ENCODE measurements at regions not wholly inside any gene's neighbourhood (a gene's known extent, or its start where the extent isn't known, plus 50 kb on each side); places are given as distances from the start of the nearest gene placed in this dataset.

- ChIA-PET CTCF (ENCODE audit: low intra/inter-chr PET ratio, low total read pairs) (no interaction called here), POLR2A (no interaction called here)
- intact Hi-C loops (cut with micrococcal nuclease; ENCODE audit: unreplicated experiment) = no loop called here
- TF ChIP-seq TFAP4 (IDR thresholded peaks at IDR 0.05; ENCODE audit: borderline replicate concordance, low read depth) (0 out of 2 replicates have a peak, but pooled peaks have one; percentile 2), ZNF281 (CRISPR knock-in tag; IDR thresholded peaks at IDR 0.05; ENCODE audit: borderline replicate concordance) (0 out of 2 replicates have a peak, but pooled peaks have one; percentile 2), ZEB1 (IDR thresholded peaks at IDR 0.05; ENCODE audit: insufficient replicate concordance, low read depth) (no peak), NR2F1 (CRISPR knock-in tag; IDR thresholded peaks at IDR 0.05) (peak in 1 of 2 experiments; percentile 64; a peak in 2 of 4 replicates), SAP130 (CRISPR knock-in tag; IDR thresholded peaks at IDR 0.05; ENCODE audit: low read depth) (0 out of 2 replicates have a peak, but pooled peaks have one; percentile 28), SMARCC2 (IDR thresholded peaks at IDR 0.05) (no peak), ZNF530 (CRISPR knock-in tag; IDR thresholded peaks at IDR 0.05; ENCODE audit: low read depth) (no peak), SNAPC2 (CRISPR knock-in tag; IDR thresholded peaks at IDR 0.05) (no peak), NR0B2 (CRISPR knock-in tag; IDR thresholded peaks at IDR 0.05) (no peak), ZFY (CRISPR knock-in tag; IDR thresholded peaks at IDR 0.05) (peak; percentile 51; the same call in 1 of the 2 replicates), PPARG (CRISPR knock-in tag; conservative IDR thresholded peaks at IDR 0.05) (0 out of 2 replicates have a peak, but pooled peaks have one; percentile 9), ZNF589 (CRISPR knock-in tag; conservative IDR thresholded peaks at IDR 0.05) (0 out of 2 replicates have a peak, but pooled peaks have one; percentile 3), ZNF136 (CRISPR knock-in tag; IDR thresholded peaks at IDR 0.05; ENCODE audit: low read depth) (no peak), ZNF296 (CRISPR knock-in tag; conservative IDR thresholded peaks at IDR 0.05) (no peak), SMARCE1 (IDR thresholded peaks at IDR 0.05; ENCODE audit: borderline replicate concordance) (no peak), ZNF121 (CRISPR knock-in tag; IDR thresholded peaks at IDR 0.05) (no peak), TBX2 (CRISPR knock-in tag; IDR thresholded peaks at IDR 0.05; ENCODE audit: borderline replicate concordance) (no peak), HOXA7 (CRISPR knock-in tag; IDR thresholded peaks at IDR 0.05) (no peak), ZNF720 (CRISPR knock-in tag; IDR thresholded peaks at IDR 0.05) (no peak), RXRA (CRISPR knock-in tag; IDR thresholded peaks at IDR 0.05) (0 out of 2 replicates have a peak, but pooled peaks have one; percentile 7), NONO (IDR thresholded peaks at IDR 0.05) (no peak), NONO (CRISPR knock-in tag; conservative IDR thresholded peaks at IDR 0.05) (0 out of 2 replicates have a peak, but pooled peaks have one; percentile 9), HNF4A (CRISPR knock-in tag; IDR thresholded peaks at IDR 0.05) (peak; percentile 62), POLR2G (IDR thresholded peaks at IDR 0.05; ENCODE audit: low read depth, low read length) (peak; percentile 2; the same call in 1 of the 2 replicates)
These were observed 97.8 kb downstream of the ZNF674 start for GRCh38 chrX:46447384-46447783.

More at GRCh38 chrX:46447384-46447783, 97.8 kb downstream of the ZNF674 start:
- Histone ChIP-seq H3K36me3 (replicated peaks in 1 of 2; ENCODE audit: control insufficient read depth in 1 of 2, insufficient read depth in 2 of 2, low read length in 2 of 2) (peaks cover 0 to 3% of the 10 kb centered on the region in 2 experiments; a peak in 1 of 5 replicates), H3K27me3 (ENCODE audit: control insufficient read depth in 1 of 2, insufficient read depth in 2 of 2, low read length in 2 of 2) (no peaks in the 10 kb centered on the region), H2AFZ (ENCODE audit: low read length) (peak overlapping the region; percentile 42), H3K4me2 (ENCODE audit: low read depth, low read length) (peak overlapping the region; percentile 81), H3K4me1 (ENCODE audit: insufficient read depth, low read length) (peaks cover 29% of the 10 kb centered on the region), H3K9me3 (ENCODE audit: low read length) (no peaks in the 10 kb centered on the region), H4K20me1 (ENCODE audit: insufficient read depth, low read length) (no peaks in the 10 kb centered on the region), H3K79me2 (ENCODE audit: insufficient read depth, low read length) (peaks cover 3% of the 10 kb centered on the region), H3K4me3 (replicated peaks in 1 of 3; ENCODE audit: insufficient read depth in 1 of 3, low read depth in 2 of 3, low read length in 3 of 3) (peak overlapping the region; percentile 72 to 85 (median 84)), H3K9ac (ENCODE audit: insufficient read depth, low read depth, low read length) (peak overlapping the region; percentile 84), H3K27ac (ENCODE audit: extremely low read length, insufficient read depth, low read length) (peak overlapping the region; percentile 94)
- in situ Hi-C loops (cut with HindIII; ENCODE audit: extremely low pct_ligation_motif_present, low pct_unique_long_range_greater_than_20kb) = no loop called here
- BruUV-seq (replicated peaks) = TSS peak; percentile 68
- FAIRE-seq (no peak), ATAC-seq (peak; percentile 84), DNase-seq (ENCODE audit: low spot score) (peak; percentile 23)
- WGBS (ENCODE audit: low lambda C conversion rate) = 0% methylated on average over 7 of the region's 16 CpGs
